Lung (tissue), 11 donors: ENCODE measurements at regions not wholly inside any gene's neighbourhood (a gene's known extent, or its start where the extent isn't known, plus 50 kb on each side); places are given as distances from the start of the nearest gene placed in this dataset.
"Not testable (repeated sequence)": the region's sequence is repeated elsewhere in the genome, so short reads cannot be mapped to it uniquely, and the experiment has no call there.

Experiments
- ATAC-seq: fragments of 200-7000 bp; cut with Tn5 transposase; one replicate; pipeline ENCODE4 v1.9.1; 2020; ENCODE audit warnings: moderate number of reproducible peaks; ENCODE audit not compliant: insufficient read depth, low FRiP score
- DNase-seq, 3 donors: peaks; one replicate each; pipeline ENCODE4 v3.0.0-alpha.2; 2013 to 2017
- H3K27ac ChIP-seq, 2 donors: one replicate each; pipeline ENCODE4 v1.5.1; 2013; ENCODE audit warnings: mild to moderate bottlenecking in 2 of 2, moderate library complexity in 2 of 2, control low read depth in 1 of 2, inconsistent platforms in 1 of 2, low read depth in 1 of 2, low read length in 1 of 2
- H3K27me3 ChIP-seq, 3 donors: one replicate each; pipeline ENCODE4 v1.5.1; 2013; ENCODE audit warnings: low read length in 2 of 3; ENCODE audit not compliant: control insufficient read depth in 3 of 3, insufficient read depth in 3 of 3
- H3K36me3 ChIP-seq, 4 donors: one replicate each; pipeline ENCODE4 v1.5.1; 2013; ENCODE audit warnings: low read length in 4 of 4, mild to moderate bottlenecking in 1 of 4, moderate library complexity in 1 of 4; ENCODE audit not compliant: control insufficient read depth in 4 of 4, insufficient read depth in 4 of 4
- H3K4me1 ChIP-seq, 5 donors: one replicate each; pipeline ENCODE4 v1.5.1; 2013; ENCODE audit warnings: low read length in 5 of 5, mild to moderate bottlenecking in 2 of 5, moderate library complexity in 1 of 5; ENCODE audit not compliant: control insufficient read depth in 5 of 5, insufficient read depth in 5 of 5
- H3K4me3 ChIP-seq: one replicate; pipeline ENCODE4 v1.5.1; 2013; ENCODE audit warnings: mild to moderate bottlenecking, control low read depth, moderate library complexity
- H3K9ac ChIP-seq, 2 donors: one replicate each; pipeline ENCODE4 v1.5.1; 2013; ENCODE audit warnings: low read length in 2 of 2, control low read depth in 1 of 2; ENCODE audit not compliant: insufficient read depth in 1 of 2
- H3K9me3 ChIP-seq, 4 donors: one replicate each; pipeline ENCODE4 v1.5.1; 2013; ENCODE audit warnings: low read length in 3 of 4, mild to moderate bottlenecking in 1 of 4, moderate library complexity in 1 of 4; ENCODE audit not compliant: control insufficient read depth in 4 of 4, insufficient read depth in 3 of 4
- CTCF ChIP-seq: IDR thresholded peaks from 2 replicates; pipeline ENCODE4 v1.5.1; 2012; ENCODE audit warnings: mild to moderate bottlenecking; ENCODE audit errors: control extremely low read depth, extremely low read depth
- WGBS, 2 donors: extraction: QIAGEN DNeasy Blood & Tissue Kit; methylation state at CpG; one replicate each; pipeline ENCODE4 v1.1.7; 2013; 5-methylcytosine and 5-hydroxymethylcytosine counted together
- donor health status: control.
- donor health status: control.
- donor health status: Bipolar disorder and iron deficiency.
- donor health status: healthy.
- donor health status: DM: yes; HTN: yes; CAD: no.

DNA sequence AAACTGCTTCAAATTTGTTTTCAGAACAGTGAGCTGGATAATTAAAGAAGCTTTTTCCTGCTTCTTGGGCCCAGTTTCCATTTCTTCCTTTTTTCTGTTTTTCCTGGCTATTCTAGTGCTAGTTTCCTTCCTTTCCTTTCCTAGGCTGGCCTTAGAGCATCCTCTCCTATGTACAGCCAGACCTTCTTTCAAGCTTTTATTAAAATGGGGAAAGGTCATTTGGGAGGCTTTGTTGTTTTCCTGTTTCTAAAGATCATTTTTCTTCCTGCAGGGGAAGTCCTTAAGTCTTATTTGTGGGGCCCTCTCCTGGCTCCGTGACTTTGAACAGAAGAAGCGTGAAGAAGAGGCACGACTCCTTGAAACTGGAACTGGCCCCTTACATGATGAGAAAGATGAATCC is 85.2 kb upstream of the PZP start:
- H3K27ac ChIP-seq, H3K4me1 ChIP-seq, ATAC-seq, H3K4me3 ChIP-seq, H3K9ac ChIP-seq, H3K27me3 ChIP-seq, H3K9me3 ChIP-seq, DNase-seq, H3K36me3 ChIP-seq: not testable (repeated sequence)
- WGBS, 2 donors, result no CpG with 5 or more reads among the region's 3 CpGs

DNA sequence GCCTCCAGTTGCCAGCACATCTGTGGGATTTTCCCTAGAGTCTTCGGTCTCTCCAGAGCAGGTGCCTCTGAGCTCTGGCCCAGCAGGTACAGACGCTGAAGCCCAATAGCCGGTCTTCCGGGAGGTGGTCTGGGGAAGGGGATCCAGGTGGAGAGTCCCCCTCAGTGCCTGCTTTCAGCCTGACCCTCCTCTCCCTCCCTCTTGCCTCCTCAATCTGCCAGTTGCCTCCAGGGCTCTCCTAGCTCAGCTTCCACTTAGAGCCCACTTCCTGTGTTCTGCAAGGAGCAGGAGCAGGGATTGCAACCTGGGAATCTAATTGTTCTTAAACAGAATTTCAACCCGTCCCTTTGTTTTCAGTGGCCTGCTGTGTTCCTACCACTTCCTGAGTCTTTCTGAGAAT is 81.8 kb upstream of the PZP start:
- not testable (repeated sequence) for H3K4me1 ChIP-seq, DNase-seq

DNA sequence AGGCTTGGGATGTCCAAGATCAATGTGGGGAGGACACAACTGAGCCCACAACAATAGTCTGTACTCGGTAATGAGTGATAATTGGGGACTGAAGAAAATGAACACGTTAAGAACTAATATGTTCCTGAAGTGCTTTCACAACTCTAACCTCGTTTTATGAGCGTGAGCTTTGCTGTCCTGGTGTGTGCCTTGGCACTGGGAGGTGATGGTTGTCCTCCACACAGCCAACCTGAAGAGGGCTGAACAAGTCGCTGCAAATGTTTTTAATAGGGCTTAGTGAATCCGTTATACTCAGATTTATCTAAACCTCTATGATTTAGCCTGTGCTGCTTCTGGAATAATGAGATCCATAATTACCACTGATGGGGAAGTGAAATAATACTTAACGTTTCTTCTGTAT is 76.5 kb upstream of the PZP start:
- not testable (repeated sequence) for H3K27me3 ChIP-seq, ATAC-seq, H3K9ac ChIP-seq, H3K9me3 ChIP-seq, H3K4me3 ChIP-seq, H3K27ac ChIP-seq, H3K36me3 ChIP-seq, DNase-seq
- 32% methylated on average over 6 of the region's 7 CpGs; no CpG with 5 or more reads in 1 of the 2 donors for WGBS, 2 donors
- H3K4me1 ChIP-seq, result peaks cover 0 to 14% (median 4%) of the 10 kb centered on the region in 5 donors

More for the DNA sequence above, 81.8 kb upstream of the PZP start:
- H3K36me3 ChIP-seq, H3K9me3 ChIP-seq, H3K9ac ChIP-seq, ATAC-seq, H3K27me3 ChIP-seq, H3K4me3 ChIP-seq, H3K27ac ChIP-seq: not testable (repeated sequence)
- 56% methylated on average over 1 of the region's 5 CpGs; no CpG with 5 or more reads in 1 of the 2 donors for WGBS, 2 donors

DNA sequence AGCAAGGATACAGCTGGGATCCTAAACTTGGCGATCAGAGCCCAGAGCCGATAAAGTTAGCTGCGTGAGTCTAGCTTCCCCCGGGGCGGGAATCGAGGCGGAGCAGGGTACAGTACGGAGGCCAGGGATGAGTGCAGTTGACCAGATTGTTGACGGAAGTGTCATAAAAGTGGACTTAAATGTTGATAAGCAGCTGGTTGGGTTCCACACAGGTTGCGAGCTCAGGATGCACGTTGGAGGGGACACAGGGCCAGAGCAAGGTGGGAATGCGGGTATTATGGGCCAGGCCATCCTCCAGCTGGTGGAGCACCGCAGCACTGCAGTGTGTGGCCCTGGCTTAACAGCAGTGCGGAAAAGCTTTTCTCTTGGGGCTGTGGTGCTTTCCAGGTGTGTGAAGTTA is 76.0 kb upstream of the PZP start:
- 2% methylated on average over 12 of the region's 14 CpGs; no CpG with 5 or more reads in 1 of the 2 donors for WGBS, 2 donors
- H3K9me3 ChIP-seq, ATAC-seq, H3K36me3 ChIP-seq, H3K27ac ChIP-seq, H3K27me3 ChIP-seq, H3K4me3 ChIP-seq: not testable (repeated sequence)
- peak overlapping the region in 1 of 2 donors; percentile 25 for H3K9ac ChIP-seq
- peak in 1 of 3 donors; percentile 45 for DNase-seq
- H3K4me1 ChIP-seq, result peaks cover 0 to 14% (median 4%) of the 10 kb centered on the region in 5 donors

DNA sequence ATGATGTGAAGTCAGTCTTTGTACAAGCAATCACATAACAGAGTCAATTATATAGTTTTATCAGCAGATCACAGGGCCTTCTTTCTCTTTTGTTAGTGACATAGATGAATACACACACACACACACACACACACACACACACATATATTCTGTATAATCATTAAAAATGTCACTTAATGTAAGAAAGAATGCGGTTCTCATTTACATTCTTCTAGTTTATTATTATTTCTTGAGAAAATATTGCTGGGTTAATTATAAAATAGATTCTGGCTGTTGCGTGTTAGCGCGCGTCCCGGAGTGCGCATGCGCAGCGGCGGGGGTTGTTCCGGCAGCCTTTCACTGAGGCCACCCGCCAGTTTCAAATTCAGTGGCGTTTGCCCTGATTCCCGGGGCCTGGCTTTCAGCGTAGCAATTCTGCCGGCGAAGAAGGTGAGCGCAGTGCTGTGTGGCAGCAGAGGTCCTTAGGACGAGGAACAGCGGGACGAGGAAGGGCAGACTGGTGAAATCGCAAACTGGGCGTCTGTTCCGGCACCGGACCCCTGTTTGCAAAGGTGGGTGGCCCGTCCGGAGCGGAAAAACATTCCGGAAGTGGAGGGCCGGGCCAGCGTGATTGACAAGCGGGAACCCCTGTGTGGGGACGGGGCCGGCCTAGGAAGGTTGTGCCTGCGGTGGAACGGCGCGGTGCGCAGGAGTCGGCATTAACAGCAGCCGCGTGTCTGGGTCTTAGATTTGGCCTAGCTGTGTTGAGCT is 75.3 kb upstream of the PZP start:
- peak; percentile 34 for ATAC-seq
- not testable (repeated sequence) for H3K27me3 ChIP-seq, H3K36me3 ChIP-seq, H3K9me3 ChIP-seq
- Histone ChIP-seq H3K27ac (peak overlapping the region in 1 of 2 donors; percentile 77), H3K9ac (peak overlapping the region; percentile 17 to 25), H3K4me3 (peak overlapping the region; percentile 31), H3K4me1 (peaks cover 0 to 14% (median 4%) of the 10 kb centered on the region in 5 donors)
- WGBS, 2 donors, result 0 to 1% methylated on average over 11 to 42 of the region's 42 CpGs
- peak; percentile 83 to 95 (median 85) for DNase-seq

GRCh38 chr12:9276990-9277389 is 68.8 kb upstream of the PZP start:
- 61 to 69% methylated on average over 4 of the region's 4 CpGs for WGBS, 2 donors

More at GRCh38 chr12:9276990-9277389, 68.8 kb upstream of the PZP start:
- Histone ChIP-seq H3K36me3 (no peaks in the 10 kb centered on the region), H3K27ac (no peak overlapping the region), H3K9me3 (no peaks in the 10 kb centered on the region), H3K4me3 (no peak overlapping the region), H3K9ac (no peak overlapping the region), H3K27me3 (no peaks in the 10 kb centered on the region), H3K4me1 (peaks cover 0 to 1% (median 0%) of the 10 kb centered on the region in 5 donors)
- ATAC-seq (no peak), DNase-seq (no peak)
- TF ChIP-seq CTCF, result no peak
